ENCODE measurements at regions not wholly inside any gene's neighbourhood (a gene's known extent, or its start where the extent isn't known, plus 50 kb on each side); places are given as distances from the start of the nearest gene placed in this dataset.

DNA sequence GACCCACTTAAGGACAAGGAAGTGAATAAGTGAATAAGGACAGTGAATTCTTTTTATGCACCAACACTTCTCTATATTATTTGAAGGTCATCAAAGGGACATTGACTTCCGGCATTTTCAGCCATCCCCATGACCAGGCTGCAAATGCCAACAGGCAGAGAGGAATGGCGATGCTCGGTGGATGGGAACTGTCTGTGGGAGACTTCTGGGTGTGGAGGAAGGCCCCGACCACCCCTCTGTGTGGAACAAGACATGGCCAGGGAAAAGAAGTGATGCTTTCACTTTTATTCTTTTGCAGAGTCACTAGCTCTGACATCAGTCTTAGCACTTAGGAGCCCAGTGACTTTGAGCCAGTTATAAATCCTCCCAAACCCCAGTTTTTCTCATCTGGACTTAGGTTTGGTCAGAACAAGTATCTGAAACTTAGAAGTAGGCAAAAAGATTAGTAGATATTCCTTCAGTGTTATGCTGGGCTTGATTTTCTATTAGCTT lies 84.5 kb downstream of the KBTBD8 start:
- Histone ChIP-seq H3K4me2 (ENCODE audit: low read depth, low read length) (no peak overlapping the region), H3K14ac (replicated peaks; ENCODE audit: low read depth, low read length) (0 out of 2 replicates have a peak overlapping the region, but pooled peaks have one; percentile 59), H3K9me3 (ENCODE audit: control insufficient read depth, insufficient read depth, low read length) (peaks cover 2% of the 10 kb centered on the region), H2BK5ac (ENCODE audit: low read depth, low read length, poor library complexity, severe bottlenecking) (no peak overlapping the region), H3K18ac (ENCODE audit: low read depth, low read length) (no peak overlapping the region), H3K27me3 (ENCODE audit: control insufficient read depth, insufficient read depth, low read length) (no peaks in the 10 kb centered on the region), H2AK5ac (ENCODE audit: low read depth, low read length) (no peak overlapping the region), H2BK15ac (ENCODE audit: low read depth, low read length) (no peak overlapping the region), H4K5ac (ENCODE audit: low read depth, low read length) (no peak overlapping the region), H3K36me3 (ENCODE audit: control insufficient read depth, insufficient read depth, low read length) (no peaks in the 10 kb centered on the region), H3K4me3 (ENCODE audit: insufficient read depth, low read depth, low read length) (no peak overlapping the region), H3K56ac (ENCODE audit: extremely low read depth, insufficient read depth, low read length) (no peak overlapping the region), H2AK9ac (replicated peaks; ENCODE audit: low read depth, low read length, poor library complexity) (no peak overlapping the region), H4K20me1 (ENCODE audit: insufficient read depth, low read length) (no peaks in the 10 kb centered on the region), H3K4me1 (ENCODE audit: control insufficient read depth, insufficient read depth, low read length) (no peaks in the 10 kb centered on the region), H3K4ac (ENCODE audit: low read depth, low read length) (peak overlapping the region; percentile 29; the same call in 1 of the 2 replicates), H4K91ac (ENCODE audit: insufficient read depth, low read depth, low read length) (no peak overlapping the region), H2BK120ac (ENCODE audit: low read depth, low read length) (peak overlapping the region; percentile 40; the same call in 1 of the 2 replicates), H4K8ac (ENCODE audit: low read depth in 2 of 2, low read length in 2 of 2) (peak overlapping the region; percentile 5 to 66; a peak in 3 of 4 replicates), H2AFZ (replicated peaks; ENCODE audit: low read length, poor library complexity) (peak overlapping the region; percentile 77), H3K9me1 (ENCODE audit: insufficient read depth, low read length) (no peaks in the 10 kb centered on the region), H3K23ac (ENCODE audit: low read depth, low read length) (no peak overlapping the region), H3K9ac (ENCODE audit: low read depth, low read length) (no peak overlapping the region), H3K27ac (ENCODE audit: insufficient read depth, low read length) (no peak overlapping the region), H3K79me1 (ENCODE audit: low read depth in 1 of 2, low read length in 2 of 2) (no peaks in the 10 kb centered on the region), H2BK20ac (ENCODE audit: low read depth, low read length) (peak overlapping the region; percentile 66; the same call in 1 of the 2 replicates)
- no peak for ATAC-seq (ENCODE audit: low read depth)
- CTCF ChIA-PET = no interaction called here
- no TSS peak for BruUV-seq (replicated peaks)
- WGBS, 2 experiments (ENCODE audit: extremely low coverage in 2 of 2, insufficient read length in 1 of 2) = no CpG with 5 or more reads among the region's 4 CpGs
- intact Hi-C loops (cut with micrococcal nuclease) = no loop called here
- in situ Hi-C loops (cut with MboI; ENCODE audit: low sequenced_read_pairs) = no loop called here
- POLR2A ChIA-PET (ENCODE audit: unreplicated experiment) = no interaction called here
- no peak for DNase-seq
- dilution Hi-C loops (cut with HindIII; ENCODE audit: low sequenced_read_pairs, unreplicated experiment) = no loop called here
- TF ChIP-seq, protein P1, sequence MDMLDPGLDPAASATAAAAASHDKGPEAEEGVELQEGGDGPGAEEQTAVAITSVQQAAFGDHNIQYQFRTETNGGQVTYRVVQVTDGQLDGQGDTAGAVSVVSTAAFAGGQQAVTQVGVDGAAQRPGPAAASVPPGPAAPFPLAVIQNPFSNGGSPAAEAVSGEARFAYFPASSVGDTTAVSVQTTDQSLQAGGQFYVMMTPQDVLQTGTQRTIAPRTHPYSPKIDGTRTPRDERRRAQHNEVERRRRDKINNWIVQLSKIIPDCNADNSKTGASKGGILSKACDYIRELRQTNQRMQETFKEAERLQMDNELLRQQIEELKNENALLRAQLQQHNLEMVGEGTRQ (IDR thresholded peaks at IDR 0.05; ENCODE audit: low read depth, low read length) = no peak
- TF ChIP-seq POLR2A (IDR thresholded peaks at IDR 0.05; ENCODE audit: low read depth, low read length) = no peak
- TF ChIP-seq, protein P2, sequence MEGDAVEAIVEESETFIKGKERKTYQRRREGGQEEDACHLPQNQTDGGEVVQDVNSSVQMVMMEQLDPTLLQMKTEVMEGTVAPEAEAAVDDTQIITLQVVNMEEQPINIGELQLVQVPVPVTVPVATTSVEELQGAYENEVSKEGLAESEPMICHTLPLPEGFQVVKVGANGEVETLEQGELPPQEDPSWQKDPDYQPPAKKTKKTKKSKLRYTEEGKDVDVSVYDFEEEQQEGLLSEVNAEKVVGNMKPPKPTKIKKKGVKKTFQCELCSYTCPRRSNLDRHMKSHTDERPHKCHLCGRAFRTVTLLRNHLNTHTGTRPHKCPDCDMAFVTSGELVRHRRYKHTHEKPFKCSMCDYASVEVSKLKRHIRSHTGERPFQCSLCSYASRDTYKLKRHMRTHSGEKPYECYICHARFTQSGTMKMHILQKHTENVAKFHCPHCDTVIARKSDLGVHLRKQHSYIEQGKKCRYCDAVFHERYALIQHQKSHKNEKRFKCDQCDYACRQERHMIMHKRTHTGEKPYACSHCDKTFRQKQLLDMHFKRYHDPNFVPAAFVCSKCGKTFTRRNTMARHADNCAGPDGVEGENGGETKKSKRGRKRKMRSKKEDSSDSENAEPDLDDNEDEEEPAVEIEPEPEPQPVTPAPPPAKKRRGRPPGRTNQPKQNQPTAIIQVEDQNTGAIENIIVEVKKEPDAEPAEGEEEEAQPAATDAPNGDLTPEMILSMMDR (conservative IDR thresholded peaks at IDR 0.05; ENCODE audit: low read depth, low read length) = no peak
- no peak for TF ChIP-seq CHD1 (IDR thresholded peaks at IDR 0.05; ENCODE audit: low read depth, low read length)
- no peak for TF ChIP-seq RCOR1 (IDR thresholded peaks at IDR 0.05; ENCODE audit: insufficient replicate concordance, low read length)
- TF ChIP-seq MAFK (IDR thresholded peaks at IDR 0.05; ENCODE audit: low read depth, low read length) = no peak
- no peak for TF ChIP-seq BHLHE40 (IDR thresholded peaks at IDR 0.05; ENCODE audit: low read depth, low read length)
- TF ChIP-seq MAZ (IDR thresholded peaks at IDR 0.05; ENCODE audit: borderline replicate concordance, low read depth, low read length) = no peak
- TF ChIP-seq FOS (IDR thresholded peaks at IDR 0.05; ENCODE audit: low read depth, low read length) = no peak
- TF ChIP-seq MXI1 (IDR thresholded peaks at IDR 0.05; ENCODE audit: borderline replicate concordance, low read depth, low read length) = no peak
- no peak for TF ChIP-seq CEBPB (IDR thresholded peaks at IDR 0.05; ENCODE audit: low read depth, low read length)
- no peak for TF ChIP-seq NFE2L2 (IDR thresholded peaks at IDR 0.05; ENCODE audit: low read depth, low read length)
- TF ChIP-seq RFX5 (IDR thresholded peaks at IDR 0.05; ENCODE audit: low read depth, low read length) = no peak
- no peak for TF ChIP-seq SMC3 (IDR thresholded peaks at IDR 0.05; ENCODE audit: low read depth, low read length)
- TF ChIP-seq, protein P3, sequence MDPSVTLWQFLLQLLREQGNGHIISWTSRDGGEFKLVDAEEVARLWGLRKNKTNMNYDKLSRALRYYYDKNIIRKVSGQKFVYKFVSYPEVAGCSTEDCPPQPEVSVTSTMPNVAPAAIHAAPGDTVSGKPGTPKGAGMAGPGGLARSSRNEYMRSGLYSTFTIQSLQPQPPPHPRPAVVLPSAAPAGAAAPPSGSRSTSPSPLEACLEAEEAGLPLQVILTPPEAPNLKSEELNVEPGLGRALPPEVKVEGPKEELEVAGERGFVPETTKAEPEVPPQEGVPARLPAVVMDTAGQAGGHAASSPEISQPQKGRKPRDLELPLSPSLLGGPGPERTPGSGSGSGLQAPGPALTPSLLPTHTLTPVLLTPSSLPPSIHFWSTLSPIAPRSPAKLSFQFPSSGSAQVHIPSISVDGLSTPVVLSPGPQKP (IDR thresholded peaks at IDR 0.05; ENCODE audit: borderline replicate concordance, low read depth, low read length) = no peak
- TF ChIP-seq RAD21 (IDR thresholded peaks at IDR 0.05; ENCODE audit: low read length) = no peak
